ENCODE measurements at regions not wholly inside any gene's neighbourhood (a gene's known extent, or its start where the extent isn't known, plus 50 kb on each side); places are given as distances from the start of the nearest gene placed in this dataset.

DNA sequence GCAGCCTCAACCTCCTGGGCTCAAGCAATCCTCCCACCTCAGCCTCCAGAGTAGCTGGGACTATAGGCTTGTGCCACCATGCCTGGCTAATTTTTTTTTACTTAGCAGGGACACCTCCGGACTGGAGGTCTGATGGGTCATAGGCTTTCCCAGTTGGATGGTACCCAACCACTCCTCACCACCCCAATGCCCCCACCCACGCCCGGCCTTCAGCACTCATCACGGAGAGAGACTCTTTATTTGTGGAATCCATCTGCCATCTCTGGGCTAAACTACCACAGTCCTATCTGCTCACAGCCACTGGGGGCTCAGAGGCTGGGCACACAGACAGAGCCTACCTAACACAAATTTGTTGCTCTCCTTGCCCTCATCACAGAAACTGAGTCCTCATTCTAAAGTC lies 58.3 kb upstream of the STXBP1 start:
- DNase-seq = no peak

DNA sequence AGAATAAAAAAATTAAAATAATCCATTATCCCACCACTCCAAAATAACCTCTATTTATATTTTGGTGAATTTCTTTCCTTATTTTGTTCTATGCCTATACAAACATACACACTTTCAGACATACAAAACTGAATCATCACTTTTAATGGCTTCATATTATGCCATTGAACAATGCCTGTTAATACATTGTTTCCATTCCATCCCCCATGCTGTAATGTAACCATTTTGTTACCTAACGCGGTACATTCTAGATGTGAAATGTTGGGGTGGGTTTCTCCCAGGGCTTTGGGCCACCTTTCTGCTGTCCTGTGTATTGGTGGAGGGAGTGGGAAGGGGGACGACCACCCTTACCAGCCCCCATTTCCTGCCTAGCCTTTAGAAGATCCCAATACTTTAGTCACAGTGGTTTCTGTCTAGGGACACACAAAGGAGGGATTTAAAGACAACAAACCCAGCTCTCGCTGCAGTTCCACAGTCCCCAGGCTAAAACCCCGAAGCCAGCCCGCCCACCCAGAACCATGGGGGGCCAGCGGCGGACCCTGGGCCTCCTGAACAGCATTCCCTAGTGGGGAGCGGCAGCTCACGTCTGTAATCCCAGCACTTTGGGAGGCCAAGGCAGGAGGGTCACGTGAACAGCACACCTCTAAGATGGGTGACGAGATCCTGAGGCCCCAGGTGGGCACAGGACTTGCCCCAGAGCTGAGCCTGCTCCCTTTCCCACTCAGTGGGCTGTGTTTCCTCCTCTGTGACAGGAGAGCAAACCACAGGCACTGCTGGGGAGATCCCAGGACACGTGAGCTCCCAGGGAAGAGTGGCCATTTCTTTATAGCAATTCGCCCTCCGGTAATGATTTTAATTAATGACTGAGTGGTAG lies 56.9 kb upstream of the STXBP1 start:
- DNase-seq = no peak

- peak; percentile 62 for DNase-seq
Observed at GRCh38 chr9:127555840-127556820, 55.9 kb upstream of the STXBP1 start.

- DNase-seq = no peak
Observed at GRCh38 chr9:127556871-127557270, 55.2 kb upstream of the STXBP1 start.

DNA sequence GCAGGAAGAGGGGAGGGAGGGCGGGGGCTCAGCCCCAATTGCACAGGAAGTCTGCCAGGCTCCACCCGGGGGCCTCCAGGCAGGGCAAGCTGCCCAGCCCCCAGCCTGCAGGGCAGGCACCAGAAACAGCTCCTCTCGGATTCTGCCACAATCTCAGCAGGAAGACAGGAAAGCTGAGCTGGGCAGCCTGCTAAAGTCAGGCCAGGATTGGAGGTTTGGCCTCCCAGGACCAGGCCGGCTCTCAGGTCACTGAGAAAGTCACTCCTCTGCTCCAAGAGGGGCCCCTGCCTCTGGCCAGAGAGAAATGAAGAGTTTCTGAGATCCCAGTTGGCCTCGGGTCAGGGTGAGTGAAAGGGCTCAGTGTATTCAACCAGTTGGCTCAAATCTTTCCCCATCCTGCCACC lies 54.6 kb upstream of the STXBP1 start:
- DNase-seq = peak; percentile 75

DNA sequence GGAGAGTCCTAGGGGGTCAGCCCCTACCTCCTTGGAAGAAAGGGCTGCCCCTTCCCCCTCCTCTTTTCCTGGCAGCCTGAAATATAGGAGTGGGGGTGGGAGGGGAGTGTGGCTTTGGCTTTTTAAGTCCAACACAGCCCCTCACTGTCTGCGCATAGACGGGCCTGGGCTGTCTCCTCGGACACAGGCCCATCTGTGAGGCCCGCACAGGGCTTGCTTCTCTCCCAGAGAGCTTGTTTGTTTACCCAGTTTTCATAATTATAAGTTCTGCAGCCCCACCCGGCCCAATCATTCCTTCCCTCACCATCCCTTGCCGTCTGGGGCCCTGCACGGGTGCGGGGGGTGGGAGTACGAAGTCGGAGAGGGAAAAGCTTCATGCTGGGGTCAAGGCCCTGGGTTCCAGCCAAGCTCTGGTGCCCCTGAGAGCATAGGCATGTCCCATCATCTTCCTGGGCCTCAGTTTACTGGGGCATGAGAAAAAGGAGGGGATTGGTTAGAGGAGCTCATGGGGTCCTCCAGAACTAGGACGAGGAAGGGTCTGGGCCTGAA lies 54.0 kb upstream of the STXBP1 start:
- DNase-seq = peak; percentile 72

- DNase-seq = peak; percentile 55
Observed at GRCh38 chr9:127558581-127559246, 53.4 kb upstream of the STXBP1 start.

DNA sequence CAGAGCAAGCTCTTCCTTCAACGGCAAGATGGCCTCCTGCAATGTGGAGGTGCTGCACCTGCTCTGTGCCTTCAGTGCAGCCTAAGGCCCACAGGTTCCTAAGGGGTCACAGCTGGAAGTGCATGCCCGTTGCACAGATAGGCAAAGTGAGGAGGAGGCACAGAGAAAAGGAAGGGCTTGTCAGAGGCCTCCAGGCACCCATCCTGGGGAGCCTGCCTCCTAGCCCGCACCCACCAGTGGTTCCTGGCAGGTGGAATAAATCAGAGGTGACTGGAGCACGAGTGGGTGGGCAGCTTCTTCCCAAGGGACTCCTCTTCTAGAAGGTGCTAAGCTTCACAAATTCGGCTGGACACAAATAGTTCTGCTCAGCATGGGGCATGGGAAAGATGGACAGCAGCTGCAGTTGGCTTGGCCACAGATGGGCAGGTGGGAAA lies 52.8 kb upstream of the STXBP1 start:
- no peak for DNase-seq

GRCh38 chr9:127561491-127562278 lies 50.4 kb upstream of the STXBP1 start:
- DNase-seq = peak; percentile 68
